T47D (cell line): ENCODE measurements at regions not wholly inside any gene's neighbourhood (a gene's known extent, or its start where the extent isn't known, plus 50 kb on each side); places are given as distances from the start of the nearest gene placed in this dataset.
"Not testable (repeated sequence)": the region's sequence is repeated elsewhere in the genome, so short reads cannot be mapped to it uniquely, and the experiment has no call there.

Experiments
- DNase-seq, 2 experiments: peaks; one replicate each; pipeline versions ENCODE4 v3.0.0 to v3.0.0-alpha.2; 2011 to 2012; ENCODE audit warnings: low read depth in 1 of 2, low spot score in 1 of 2
- JUND ChIP-seq: IDR thresholded peaks from 2 replicates; pipeline ENCODE4 v1.6.1; 2012; ENCODE audit warnings: low read depth
- in situ Hi-C: cut with HindIII; loops from 2 replicates; pipeline ENCODE4 v1.10.0; 2016; ENCODE audit warnings: low sequenced_read_pairs, low pct_unique_long_range_greater_than_20kb

GRCh38 chr18:64803471-64803870 lies 654.6 kb upstream of the LINC00305 start:
- TF ChIP-seq JUND: no peak
- in situ Hi-C loops: no loop called here
- no peak for DNase-seq

GRCh38 chr18:64800151-64800550 lies 651.3 kb upstream of the LINC00305 start:
- no peak for DNase-seq
- no peak for TF ChIP-seq JUND
- in situ Hi-C loops: no loop called here

- in situ Hi-C loops: no loop called here
- no peak for TF ChIP-seq JUND
- no peak for DNase-seq
Measured at GRCh38 chr18:64799376-64799775, 650.5 kb upstream of the LINC00305 start.

GRCh38 chr18:64791236-64791635 lies 642.3 kb upstream of the LINC00305 start:
- no peak for DNase-seq
- in situ Hi-C loops: no loop called here
- TF ChIP-seq JUND: no peak

GRCh38 chr18:64785686-64786085 lies 636.8 kb upstream of the LINC00305 start:
- DNase-seq: no peak
- in situ Hi-C loops: no loop called here
- no peak for TF ChIP-seq JUND

- no peak for TF ChIP-seq JUND
Measured at GRCh38 chr18:64777556-64777955, 628.7 kb upstream of the LINC00305 start.

GRCh38 chr18:64765908-64766307 lies 617.0 kb upstream of the LINC00305 start:
- DNase-seq: no peak
- no peak for TF ChIP-seq JUND
- in situ Hi-C loops: no loop called here

More at GRCh38 chr18:64777556-64777955, 628.7 kb upstream of the LINC00305 start:
- in situ Hi-C loops: no loop called here
- DNase-seq: no peak

GRCh38 chr18:64752707-64753106 lies 603.8 kb upstream of the LINC00305 start:
- TF ChIP-seq JUND: no peak
- in situ Hi-C loops: no loop called here
- no peak for DNase-seq

GRCh38 chr18:64749884-64750283 lies 601.0 kb upstream of the LINC00305 start:
- no peak for TF ChIP-seq JUND
- in situ Hi-C loops: no loop called here
- no peak for DNase-seq

- DNase-seq: no peak
- in situ Hi-C loops: no loop called here
- TF ChIP-seq JUND: no peak
Measured at GRCh38 chr18:64747803-64748202, 598.9 kb upstream of the LINC00305 start.

- no peak for TF ChIP-seq JUND
- in situ Hi-C loops: no loop called here
- DNase-seq: no peak
Measured at GRCh38 chr18:64742898-64743297, 594.0 kb upstream of the LINC00305 start.

- in situ Hi-C loops: no loop called here
- DNase-seq: no peak
- no peak for TF ChIP-seq JUND
Measured at GRCh38 chr18:64734063-64734462, 585.2 kb upstream of the LINC00305 start.

- in situ Hi-C loops, DNase-seq: not testable (repeated sequence)
Measured at GRCh38 chr18:64725657-64726056, 576.8 kb upstream of the LINC00305 start.

- TF ChIP-seq JUND: no peak
- in situ Hi-C loops: no loop called here
- peak in 1 of 2 experiments; percentile 3 for DNase-seq
Measured at GRCh38 chr18:64720781-64721464, 572.0 kb upstream of the LINC00305 start.
